Nephron (organoid): ENCODE measurements at regions not wholly inside any gene's neighbourhood (a gene's known extent, or its start where the extent isn't known, plus 50 kb on each side); places are given as distances from the start of the nearest gene placed in this dataset.

Experiments
- H3K27ac Mint-ChIP-seq, 3 experiments: 2 replicates each; pipeline ENCODE4 v1.8.0; 2020; ENCODE audit warnings: mixed read lengths in 3 of 3, mild to moderate bottlenecking in 2 of 3, moderate library complexity in 1 of 3
- H3K27me3 Mint-ChIP-seq: 2 replicates; pipeline ENCODE4 v1.8.0; 2021; ENCODE audit warnings: low read depth, mild to moderate bottlenecking, moderate library complexity, mixed read lengths
- H3K36me3 Mint-ChIP-seq: 2 replicates; pipeline ENCODE4 v1.8.0; 2020; ENCODE audit warnings: low read depth, mixed read lengths
- H3K4me1 Mint-ChIP-seq: 2 replicates; pipeline ENCODE4 v1.8.0; 2020; ENCODE audit warnings: mixed read lengths
- H3K4me3 Mint-ChIP-seq, 3 experiments: 2 replicates each; pipeline ENCODE4 v1.8.0; 2020; ENCODE audit warnings: mild to moderate bottlenecking in 3 of 3, mixed read lengths in 3 of 3, moderate library complexity in 2 of 3
- H3K9me3 Mint-ChIP-seq: 2 replicates; pipeline ENCODE4 v1.8.0; 2020; ENCODE audit warnings: mixed read lengths
- CTCF ChIP-seq, 3 experiments: fragments of 200-600 bp; sonication (generic); IDR thresholded peaks; one replicate each; pipeline ENCODE4 v1.5.0; 2021; ENCODE audit warnings: antibody characterized with exemption in 3 of 3; ENCODE audit not compliant: unreplicated experiment in 3 of 3

- no peak overlapping the region for H3K27ac Mint-ChIP-seq
- TF ChIP-seq CTCF (IDR thresholded peaks at IDR 0.05; ENCODE audit: unreplicated experiment in 3 of 3): no peak
- H3K27me3 Mint-ChIP-seq: no peaks in the 10 kb centered on the region
- H3K4me3 Mint-ChIP-seq: no peak overlapping the region
- H3K9me3 Mint-ChIP-seq: peaks cover 4% of the 10 kb centered on the region
- H3K36me3 Mint-ChIP-seq: no peaks in the 10 kb centered on the region
- H3K4me1 Mint-ChIP-seq: peaks cover 3% of the 10 kb centered on the region
Observed at GRCh38 chr12:77366616-77367015, 301.2 kb upstream of the E2F7 start.

GRCh38 chr12:77364400-77364799 is 299.0 kb upstream of the E2F7 start:
- H3K9me3 Mint-ChIP-seq: peaks cover 4% of the 10 kb centered on the region
- H3K36me3 Mint-ChIP-seq: no peaks in the 10 kb centered on the region
- H3K27me3 Mint-ChIP-seq: no peaks in the 10 kb centered on the region
- TF ChIP-seq CTCF (IDR thresholded peaks at IDR 0.05; ENCODE audit: unreplicated experiment in 3 of 3): no peak
- no peak overlapping the region for H3K27ac Mint-ChIP-seq
- peaks cover 6% of the 10 kb centered on the region for H3K4me1 Mint-ChIP-seq
- H3K4me3 Mint-ChIP-seq: no peak overlapping the region

GRCh38 chr12:77362509-77363210 is 297.3 kb upstream of the E2F7 start:
- Mint-ChIP-seq H3K27ac (no peak overlapping the region), H3K4me3 (no peak overlapping the region), H3K36me3 (no peaks in the 10 kb centered on the region), H3K4me1 (peaks cover 6% of the 10 kb centered on the region), H3K9me3 (no peaks in the 10 kb centered on the region), H3K27me3 (no peaks in the 10 kb centered on the region)
- no peak for TF ChIP-seq CTCF (IDR thresholded peaks at IDR 0.05; ENCODE audit: unreplicated experiment in 3 of 3)

GRCh38 chr12:77357655-77358054 is 292.3 kb upstream of the E2F7 start:
- Mint-ChIP-seq H3K9me3 (no peaks in the 10 kb centered on the region), H3K27me3 (no peaks in the 10 kb centered on the region), H3K27ac (no peak overlapping the region), H3K4me3 (no peak overlapping the region), H3K4me1 (peaks cover 10% of the 10 kb centered on the region), H3K36me3 (no peaks in the 10 kb centered on the region)
- no peak for TF ChIP-seq CTCF (IDR thresholded peaks at IDR 0.05; ENCODE audit: unreplicated experiment in 3 of 3)

GRCh38 chr12:77354766-77355362 is 289.5 kb upstream of the E2F7 start:
- peaks cover 11% of the 10 kb centered on the region for H3K4me1 Mint-ChIP-seq
- TF ChIP-seq CTCF (IDR thresholded peaks at IDR 0.05; ENCODE audit: unreplicated experiment in 3 of 3): no peak

GRCh38 chr12:77352946-77353345 is 287.6 kb upstream of the E2F7 start:
- Mint-ChIP-seq H3K36me3 (no peaks in the 10 kb centered on the region), H3K9me3 (no peaks in the 10 kb centered on the region), H3K4me3 (no peak overlapping the region), H3K27me3 (no peaks in the 10 kb centered on the region), H3K4me1 (peaks cover 18% of the 10 kb centered on the region), H3K27ac (no peak overlapping the region)
- no peak for TF ChIP-seq CTCF (IDR thresholded peaks at IDR 0.05; ENCODE audit: unreplicated experiment in 3 of 3)

More at GRCh38 chr12:77354766-77355362, 289.5 kb upstream of the E2F7 start:
- H3K36me3 Mint-ChIP-seq: no peaks in the 10 kb centered on the region
- H3K9me3 Mint-ChIP-seq: no peaks in the 10 kb centered on the region
- H3K27me3 Mint-ChIP-seq: no peaks in the 10 kb centered on the region
- no peak overlapping the region for H3K4me3 Mint-ChIP-seq
- no peak overlapping the region for H3K27ac Mint-ChIP-seq
